SJCRH30 (cell line): ENCODE measurements at regions not wholly inside any gene's neighbourhood (a gene's known extent, or its start where the extent isn't known, plus 50 kb on each side); places are given as distances from the start of the nearest gene placed in this dataset.

Source experiments
- DNase-seq, 2 experiments: peaks; one replicate each; pipeline ENCODE4 v3.0.0-alpha.2; 2015 to 2020
- H3K27ac ChIP-seq: fragments of 250-450 bp; sonication (Bioruptor Pico); 2 replicates; pipeline ENCODE4 v1.5.1; 2020; ENCODE audit warnings: mild to moderate bottlenecking, moderate library complexity
- H3K27me3 ChIP-seq: fragments of 250-450 bp; sonication (Bioruptor Pico); 2 replicates; pipeline ENCODE4 v1.5.1; 2020; ENCODE audit warnings: mild to moderate bottlenecking, moderate library complexity
- H3K36me3 ChIP-seq: fragments of 250-450 bp; sonication (Bioruptor Pico); 2 replicates; pipeline ENCODE4 v1.5.1; 2020; ENCODE audit warnings: mild to moderate bottlenecking, moderate library complexity
- H3K4me1 ChIP-seq: fragments of 250-450 bp; sonication (Bioruptor Pico); 2 replicates; pipeline ENCODE4 v1.5.1; 2020; ENCODE audit warnings: mild to moderate bottlenecking, moderate library complexity
- H3K4me3 ChIP-seq: fragments of 250-450 bp; sonication (Bioruptor Pico); 2 replicates; pipeline ENCODE4 v1.5.1; 2020; ENCODE audit warnings: mild to moderate bottlenecking, moderate library complexity
- H3K9me3 ChIP-seq: fragments of 250-450 bp; sonication (Bioruptor Pico); replicated peaks from 2 replicates; pipeline ENCODE4 v1.5.1; 2020; ENCODE audit warnings: mild to moderate bottlenecking, moderate library complexity

GRCh38 chr1:70902211-70902610 lies 145.4 kb downstream of the PTGER3 start:
- Histone ChIP-seq H3K9me3 (no peaks in the 10 kb centered on the region), H3K27me3 (no peaks in the 10 kb centered on the region; the same call in 1 of the 2 replicates), H3K4me3 (no peak overlapping the region), H3K36me3 (no peaks in the 10 kb centered on the region), H3K4me1 (no peaks in the 10 kb centered on the region), H3K27ac (no peak overlapping the region)
- no peak for DNase-seq

- DNase-seq, result no peak
- H3K27me3 ChIP-seq, result no peaks in the 10 kb centered on the region; the same call in 1 of the 2 replicates
- H3K27ac ChIP-seq, result no peak overlapping the region
- no peaks in the 10 kb centered on the region for H3K4me1 ChIP-seq
- H3K9me3 ChIP-seq, result no peaks in the 10 kb centered on the region
- no peak overlapping the region for H3K4me3 ChIP-seq
- H3K36me3 ChIP-seq, result no peaks in the 10 kb centered on the region
Observed at GRCh38 chr1:70906800-70907199, 140.8 kb downstream of the PTGER3 start.

GRCh38 chr1:70907563-70908310 lies 139.9 kb downstream of the PTGER3 start:
- no peaks in the 10 kb centered on the region for H3K36me3 ChIP-seq
- no peak overlapping the region for H3K27ac ChIP-seq
- H3K4me3 ChIP-seq, result no peak overlapping the region
- DNase-seq, result no peak
- H3K4me1 ChIP-seq, result no peaks in the 10 kb centered on the region
- H3K27me3 ChIP-seq, result no peaks in the 10 kb centered on the region; the same call in 1 of the 2 replicates
- H3K9me3 ChIP-seq, result no peaks in the 10 kb centered on the region

- H3K36me3 ChIP-seq, result no peaks in the 10 kb centered on the region
- no peak overlapping the region for H3K4me3 ChIP-seq
- H3K9me3 ChIP-seq, result no peaks in the 10 kb centered on the region
- H3K27me3 ChIP-seq, result no peaks in the 10 kb centered on the region
- no peak overlapping the region for H3K27ac ChIP-seq
- DNase-seq, result no peak
- H3K4me1 ChIP-seq, result no peaks in the 10 kb centered on the region
Observed at GRCh38 chr1:70909262-70909822, 138.3 kb downstream of the PTGER3 start.

GRCh38 chr1:70910013-70910412 lies 137.6 kb downstream of the PTGER3 start:
- no peaks in the 10 kb centered on the region for H3K36me3 ChIP-seq
- H3K27me3 ChIP-seq, result no peaks in the 10 kb centered on the region
- no peaks in the 10 kb centered on the region for H3K4me1 ChIP-seq
- no peak for DNase-seq
- no peaks in the 10 kb centered on the region for H3K9me3 ChIP-seq
- H3K27ac ChIP-seq, result no peak overlapping the region
- H3K4me3 ChIP-seq, result no peak overlapping the region

- Histone ChIP-seq H3K27me3 (no peaks in the 10 kb centered on the region), H3K4me3 (no peak overlapping the region), H3K4me1 (no peaks in the 10 kb centered on the region), H3K36me3 (no peaks in the 10 kb centered on the region), H3K9me3 (no peaks in the 10 kb centered on the region), H3K27ac (no peak overlapping the region)
- no peak for DNase-seq
Observed at GRCh38 chr1:70911861-70912260, 135.8 kb downstream of the PTGER3 start.

- no peak overlapping the region for H3K27ac ChIP-seq
- no peaks in the 10 kb centered on the region for H3K27me3 ChIP-seq
- no peaks in the 10 kb centered on the region for H3K4me1 ChIP-seq
- no peak for DNase-seq
- H3K4me3 ChIP-seq, result no peak overlapping the region
- no peaks in the 10 kb centered on the region for H3K9me3 ChIP-seq
- H3K36me3 ChIP-seq, result no peaks in the 10 kb centered on the region
Observed at GRCh38 chr1:70914224-70914623, 133.4 kb downstream of the PTGER3 start.

GRCh38 chr1:70915258-70916033 lies 132.2 kb downstream of the PTGER3 start:
- H3K27ac ChIP-seq, result no peak overlapping the region
- H3K27me3 ChIP-seq, result no peaks in the 10 kb centered on the region
- no peaks in the 10 kb centered on the region for H3K36me3 ChIP-seq
- no peak for DNase-seq
- H3K9me3 ChIP-seq, result no peaks in the 10 kb centered on the region
- H3K4me1 ChIP-seq, result no peaks in the 10 kb centered on the region
- H3K4me3 ChIP-seq, result no peak overlapping the region

GRCh38 chr1:70916034-70916427 lies 131.6 kb downstream of the PTGER3 start:
- Histone ChIP-seq H3K27me3 (no peaks in the 10 kb centered on the region), H3K4me3 (no peak overlapping the region), H3K27ac (no peak overlapping the region), H3K4me1 (no peaks in the 10 kb centered on the region), H3K36me3 (no peaks in the 10 kb centered on the region), H3K9me3 (no peaks in the 10 kb centered on the region)
- DNase-seq, result no peak

- DNase-seq, result no peak
- no peak overlapping the region for H3K4me3 ChIP-seq
- no peaks in the 10 kb centered on the region for H3K27me3 ChIP-seq
- no peaks in the 10 kb centered on the region for H3K9me3 ChIP-seq
- H3K4me1 ChIP-seq, result no peaks in the 10 kb centered on the region
- no peak overlapping the region for H3K27ac ChIP-seq
- H3K36me3 ChIP-seq, result no peaks in the 10 kb centered on the region
Observed at GRCh38 chr1:70919706-70920323, 127.8 kb downstream of the PTGER3 start.
